ENCODE measurements at regions not wholly inside any gene's neighbourhood (a gene's known extent, or its start where the extent isn't known, plus 50 kb on each side); places are given as distances from the start of the nearest gene placed in this dataset.

DNA sequence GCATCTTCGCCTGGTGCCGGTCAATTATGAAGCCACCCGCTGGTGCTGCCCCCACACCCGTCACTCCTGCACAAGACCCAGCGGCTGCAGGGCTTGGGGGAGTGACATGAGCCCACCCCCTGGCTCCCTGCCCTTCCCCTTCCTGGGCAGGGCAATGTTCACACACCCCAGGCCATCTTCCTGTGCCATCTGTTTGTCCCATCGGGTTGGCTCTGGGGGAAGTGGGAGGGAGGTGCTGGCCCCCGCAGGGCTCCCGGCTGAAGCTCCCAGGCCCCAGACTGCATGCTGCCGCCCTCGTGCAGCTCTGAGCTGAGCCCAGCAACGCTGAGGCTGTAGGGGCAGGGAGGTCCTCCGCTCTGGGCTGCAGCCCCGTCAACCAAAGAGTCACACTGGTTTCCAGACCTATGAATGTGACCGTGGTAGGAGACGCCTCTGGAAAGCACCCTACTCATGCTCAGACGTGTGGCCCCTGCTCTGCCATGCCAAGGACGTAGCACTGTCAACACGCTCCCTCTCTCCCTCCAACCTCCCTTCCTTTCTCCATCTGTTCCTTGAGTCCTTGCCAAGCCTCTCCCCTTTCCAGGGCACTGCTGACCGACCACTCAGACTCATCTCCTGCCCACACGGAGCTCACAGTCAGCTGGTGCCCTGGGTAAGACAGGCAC, 140.4 kb downstream of the ENGASE start (continued):
- TF ChIP-seq, protein P1, sequence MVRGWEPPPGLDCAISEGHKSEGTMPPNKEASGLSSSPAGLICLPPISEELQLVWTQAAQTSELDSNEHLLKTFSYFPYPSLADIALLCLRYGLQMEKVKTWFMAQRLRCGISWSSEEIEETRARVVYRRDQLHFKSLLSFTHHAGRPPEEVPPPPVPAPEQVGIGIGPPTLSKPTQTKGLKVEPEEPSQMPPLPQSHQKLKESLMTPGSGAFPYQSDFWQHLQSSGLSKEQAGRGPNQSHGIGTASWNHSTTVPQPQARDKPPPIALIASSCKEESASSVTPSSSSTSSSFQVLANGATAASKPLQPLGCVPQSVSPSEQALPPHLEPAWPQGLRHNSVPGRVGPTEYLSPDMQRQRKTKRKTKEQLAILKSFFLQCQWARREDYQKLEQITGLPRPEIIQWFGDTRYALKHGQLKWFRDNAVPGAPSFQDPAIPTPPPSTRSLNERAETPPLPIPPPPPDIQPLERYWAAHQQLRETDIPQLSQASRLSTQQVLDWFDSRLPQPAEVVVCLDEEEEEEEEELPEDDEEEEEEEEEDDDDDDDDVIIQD (CRISPR knock-in tag; IDR thresholded peaks at IDR 0.05; ENCODE audit: low read depth), result no peak
- TF ChIP-seq ZNF772 (CRISPR knock-in tag; IDR thresholded peaks at IDR 0.05), result no peak
- TF ChIP-seq ELF3 (CRISPR knock-in tag; IDR thresholded peaks at IDR 0.05), result no peak
- TF ChIP-seq ZNF484 (CRISPR knock-in tag; IDR thresholded peaks at IDR 0.05; ENCODE audit: borderline replicate concordance, low read depth), result no peak
- no peak for TF ChIP-seq SP2 (CRISPR knock-in tag; IDR thresholded peaks at IDR 0.05)
- no peak for TF ChIP-seq ZMAT3 (CRISPR knock-in tag; conservative IDR thresholded peaks at IDR 0.05)
- TF ChIP-seq, protein P2, sequence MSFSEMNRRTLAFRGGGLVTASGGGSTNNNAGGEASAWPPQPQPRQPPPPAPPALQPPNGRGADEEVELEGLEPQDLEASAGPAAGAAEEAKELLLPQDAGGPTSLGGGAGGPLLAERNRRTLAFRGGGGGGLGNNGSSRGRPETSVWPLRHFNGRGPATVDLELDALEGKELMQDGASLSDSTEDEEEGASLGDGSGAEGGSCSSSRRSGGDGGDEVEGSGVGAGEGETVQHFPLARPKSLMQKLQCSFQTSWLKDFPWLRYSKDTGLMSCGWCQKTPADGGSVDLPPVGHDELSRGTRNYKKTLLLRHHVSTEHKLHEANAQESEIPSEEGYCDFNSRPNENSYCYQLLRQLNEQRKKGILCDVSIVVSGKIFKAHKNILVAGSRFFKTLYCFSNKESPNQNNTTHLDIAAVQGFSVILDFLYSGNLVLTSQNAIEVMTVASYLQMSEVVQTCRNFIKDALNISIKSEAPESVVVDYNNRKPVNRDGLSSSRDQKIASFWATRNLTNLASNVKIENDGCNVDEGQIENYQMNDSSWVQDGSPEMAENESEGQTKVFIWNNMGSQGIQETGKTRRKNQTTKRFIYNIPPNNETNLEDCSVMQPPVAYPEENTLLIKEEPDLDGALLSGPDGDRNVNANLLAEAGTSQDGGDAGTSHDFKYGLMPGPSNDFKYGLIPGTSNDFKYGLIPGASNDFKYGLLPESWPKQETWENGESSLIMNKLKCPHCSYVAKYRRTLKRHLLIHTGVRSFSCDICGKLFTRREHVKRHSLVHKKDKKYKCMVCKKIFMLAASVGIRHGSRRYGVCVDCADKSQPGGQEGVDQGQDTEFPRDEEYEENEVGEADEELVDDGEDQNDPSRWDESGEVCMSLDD (CRISPR knock-in tag; IDR thresholded peaks at IDR 0.05; ENCODE audit: borderline replicate concordance), result no peak

DNA sequence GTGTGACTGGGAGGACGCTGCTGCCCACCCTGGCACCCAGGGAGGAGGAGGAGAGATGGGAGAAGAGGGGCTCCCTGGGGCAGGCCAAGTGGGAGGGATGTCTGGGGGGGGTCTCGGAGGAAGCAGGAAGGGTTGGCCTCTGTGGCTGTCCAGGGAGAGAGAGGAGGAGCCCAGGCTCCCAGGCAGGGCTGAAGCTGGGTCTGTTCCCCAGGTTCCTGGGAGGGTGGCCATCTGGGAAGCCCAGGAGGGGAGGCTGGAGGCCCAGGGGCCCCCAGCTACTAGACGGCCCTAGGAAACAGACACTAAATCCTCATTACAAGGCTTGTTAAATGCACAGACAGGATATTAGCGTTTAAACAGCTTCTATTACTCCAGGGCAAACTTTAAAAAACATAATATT, 139.8 kb downstream of the ENGASE start:
- Histone ChIP-seq H3K36me3 (replicated peaks in 1 of 2; ENCODE audit: control insufficient read depth in 1 of 2, insufficient read depth in 2 of 2, low read length in 2 of 2) (no peaks in the 10 kb centered on the region), H3K4me1 (ENCODE audit: insufficient read depth, low read length) (no peaks in the 10 kb centered on the region), H3K27ac (ENCODE audit: extremely low read length, insufficient read depth, low read length) (no peak overlapping the region), H3K4me2 (ENCODE audit: low read depth, low read length) (no peak overlapping the region), H3K9ac (ENCODE audit: insufficient read depth, low read depth, low read length) (no peak overlapping the region), H2AFZ (ENCODE audit: low read length) (no peak overlapping the region), H3K79me2 (ENCODE audit: insufficient read depth, low read length) (no peaks in the 10 kb centered on the region), H3K9me3 (ENCODE audit: low read length) (no peaks in the 10 kb centered on the region), H3K4me3 (replicated peaks in 1 of 3; ENCODE audit: insufficient read depth in 1 of 3, low read depth in 2 of 3, low read length in 3 of 3) (no peak overlapping the region), H4K20me1 (ENCODE audit: insufficient read depth, low read length) (peaks cover 7% of the 10 kb centered on the region; the same call in 1 of the 2 replicates), H3K27me3 (ENCODE audit: control insufficient read depth in 1 of 2, insufficient read depth in 2 of 2, low read length in 2 of 2) (peaks cover 59 to 97% of the 10 kb centered on the region in 2 experiments)
- FAIRE-seq (no peak), DNase-seq (ENCODE audit: low spot score) (no peak), ATAC-seq (no peak)
- intact Hi-C loops (cut with micrococcal nuclease; ENCODE audit: unreplicated experiment), result no loop called here
- no TSS peak for BruUV-seq (replicated peaks)
- 20% methylated on average over 4 of the region's 4 CpGs for WGBS (ENCODE audit: low lambda C conversion rate)
- ChIA-PET CTCF (ENCODE audit: low intra/inter-chr PET ratio, low total read pairs) (no interaction called here), POLR2A (no interaction called here)
- in situ Hi-C loops (cut with HindIII; ENCODE audit: extremely low pct_ligation_motif_present, low pct_unique_long_range_greater_than_20kb), result no loop called here
- TF ChIP-seq, protein P3, sequence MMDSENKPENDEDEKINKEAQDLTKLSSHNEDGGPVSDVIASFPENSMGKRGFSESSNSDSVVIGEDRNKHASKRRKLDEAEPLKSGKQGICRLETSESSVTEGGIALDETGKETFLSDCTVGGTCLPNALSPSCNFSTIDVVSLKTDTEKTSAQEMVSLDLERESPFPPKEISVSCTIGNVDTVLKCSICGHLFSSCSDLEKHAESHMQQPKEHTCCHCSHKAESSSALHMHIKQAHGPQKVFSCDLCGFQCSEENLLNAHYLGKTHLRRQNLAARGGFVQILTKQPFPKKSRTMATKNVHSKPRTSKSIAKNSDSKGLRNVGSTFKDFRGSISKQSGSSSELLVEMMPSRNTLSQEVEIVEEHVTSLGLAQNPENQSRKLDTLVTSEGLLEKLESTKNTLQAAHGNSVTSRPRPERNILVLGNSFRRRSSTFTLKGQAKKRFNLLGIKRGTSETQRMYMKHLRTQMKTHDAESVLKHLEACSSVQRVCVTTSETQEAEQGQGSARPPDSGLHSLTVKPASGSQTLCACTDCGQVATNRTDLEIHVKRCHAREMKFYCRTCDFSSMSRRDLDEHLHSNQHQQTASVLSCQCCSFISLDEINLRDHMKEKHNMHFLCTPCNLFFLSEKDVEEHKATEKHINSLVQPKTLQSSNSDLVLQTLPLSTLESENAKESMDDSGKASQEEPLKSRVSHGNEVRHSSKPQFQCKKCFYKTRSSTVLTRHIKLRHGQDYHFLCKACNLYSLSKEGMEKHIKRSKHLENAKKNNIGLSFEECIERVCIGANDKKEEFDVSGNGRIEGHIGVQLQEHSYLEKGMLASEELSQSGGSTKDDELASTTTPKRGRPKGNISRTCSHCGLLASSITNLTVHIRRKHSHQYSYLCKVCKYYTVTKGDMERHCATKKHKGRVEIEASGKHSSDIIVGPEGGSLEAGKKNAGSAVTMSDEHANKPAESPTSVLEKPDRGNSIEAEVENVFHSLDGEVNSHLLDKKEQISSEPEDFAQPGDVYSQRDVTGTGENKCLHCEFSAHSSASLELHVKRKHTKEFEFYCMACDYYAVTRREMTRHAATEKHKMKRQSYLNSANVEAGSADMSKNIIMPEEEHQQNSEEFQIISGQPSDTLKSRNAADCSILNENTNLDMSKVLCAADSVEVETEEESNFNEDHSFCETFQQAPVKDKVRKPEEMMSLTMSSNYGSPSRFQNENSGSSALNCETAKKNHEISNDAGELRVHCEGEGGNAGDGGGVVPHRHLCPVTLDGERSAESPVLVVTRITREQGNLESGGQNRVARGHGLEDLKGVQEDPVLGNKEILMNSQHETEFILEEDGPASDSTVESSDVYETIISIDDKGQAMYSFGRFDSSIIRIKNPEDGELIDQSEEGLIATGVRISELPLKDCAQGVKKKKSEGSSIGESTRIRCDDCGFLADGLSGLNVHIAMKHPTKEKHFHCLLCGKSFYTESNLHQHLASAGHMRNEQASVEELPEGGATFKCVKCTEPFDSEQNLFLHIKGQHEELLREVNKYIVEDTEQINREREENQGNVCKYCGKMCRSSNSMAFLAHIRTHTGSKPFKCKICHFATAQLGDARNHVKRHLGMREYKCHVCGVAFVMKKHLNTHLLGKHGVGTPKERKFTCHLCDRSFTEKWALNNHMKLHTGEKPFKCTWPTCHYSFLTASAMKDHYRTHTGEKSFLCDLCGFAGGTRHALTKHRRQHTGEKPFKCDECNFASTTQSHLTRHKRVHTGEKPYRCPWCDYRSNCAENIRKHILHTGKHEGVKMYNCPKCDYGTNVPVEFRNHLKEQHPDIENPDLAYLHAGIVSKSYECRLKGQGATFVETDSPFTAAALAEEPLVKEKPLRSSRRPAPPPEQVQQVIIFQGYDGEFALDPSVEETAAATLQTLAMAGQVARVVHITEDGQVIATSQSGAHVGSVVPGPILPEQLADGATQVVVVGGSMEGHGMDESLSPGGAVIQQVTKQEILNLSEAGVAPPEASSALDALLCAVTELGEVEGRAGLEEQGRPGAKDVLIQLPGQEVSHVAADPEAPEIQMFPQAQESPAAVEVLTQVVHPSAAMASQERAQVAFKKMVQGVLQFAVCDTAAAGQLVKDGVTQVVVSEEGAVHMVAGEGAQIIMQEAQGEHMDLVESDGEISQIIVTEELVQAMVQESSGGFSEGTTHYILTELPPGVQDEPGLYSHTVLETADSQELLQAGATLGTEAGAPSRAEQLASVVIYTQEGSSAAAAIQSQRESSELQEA (CRISPR knock-in tag; IDR thresholded peaks at IDR 0.05; ENCODE audit: not compliant biosample characterization), result no peak
- TF ChIP-seq ZNF484 (CRISPR knock-in tag; IDR thresholded peaks at IDR 0.05; ENCODE audit: borderline replicate concordance, low read depth) (no peak), SNAPC2 (CRISPR knock-in tag; IDR thresholded peaks at IDR 0.05) (no peak), ZNF138 (CRISPR knock-in tag; IDR thresholded peaks at IDR 0.05; ENCODE audit: low read depth) (no peak), RFX3 (CRISPR knock-in tag; IDR thresholded peaks at IDR 0.05) (no peak)

Data from HepG2 (cell line).